ENCODE measurements at regions not wholly inside any gene's neighbourhood (a gene's known extent, or its start where the extent isn't known, plus 50 kb on each side); places are given as distances from the start of the nearest gene placed in this dataset.

- ChIA-PET CTCF (interaction anchor here (0.9 kb wide), 1 partner anchor 10 kb away, joined by 4 read pairs; no protein-coding TSS in a partner anchor), POLR2A (no interaction called here)
- DNase-seq (ENCODE audit: extremely low spot score): no peak
- no peak for TF ChIP-seq CTBP1 (IDR thresholded peaks at IDR 0.05; ENCODE audit: borderline replicate concordance)
- TF ChIP-seq FOXM1 (IDR thresholded peaks at IDR 0.05; ENCODE audit: borderline replicate concordance): no peak
- TF ChIP-seq ARNT (IDR thresholded peaks at IDR 0.05): no peak
- TF ChIP-seq, protein P1, sequence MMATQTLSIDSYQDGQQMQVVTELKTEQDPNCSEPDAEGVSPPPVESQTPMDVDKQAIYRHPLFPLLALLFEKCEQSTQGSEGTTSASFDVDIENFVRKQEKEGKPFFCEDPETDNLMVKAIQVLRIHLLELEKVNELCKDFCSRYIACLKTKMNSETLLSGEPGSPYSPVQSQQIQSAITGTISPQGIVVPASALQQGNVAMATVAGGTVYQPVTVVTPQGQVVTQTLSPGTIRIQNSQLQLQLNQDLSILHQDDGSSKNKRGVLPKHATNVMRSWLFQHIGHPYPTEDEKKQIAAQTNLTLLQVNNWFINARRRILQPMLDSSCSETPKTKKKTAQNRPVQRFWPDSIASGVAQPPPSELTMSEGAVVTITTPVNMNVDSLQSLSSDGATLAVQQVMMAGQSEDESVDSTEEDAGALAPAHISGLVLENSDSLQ (IDR thresholded peaks at IDR 0.05): peak; percentile 78
- TF ChIP-seq FOXK2 (IDR thresholded peaks at IDR 0.05): no peak
- no peak for TF ChIP-seq LEF1 (IDR thresholded peaks at IDR 0.05; ENCODE audit: borderline replicate concordance)
Measured at GRCh38 chr11:32508780-32509179, 73.4 kb upstream of the WT1 start.

DNA sequence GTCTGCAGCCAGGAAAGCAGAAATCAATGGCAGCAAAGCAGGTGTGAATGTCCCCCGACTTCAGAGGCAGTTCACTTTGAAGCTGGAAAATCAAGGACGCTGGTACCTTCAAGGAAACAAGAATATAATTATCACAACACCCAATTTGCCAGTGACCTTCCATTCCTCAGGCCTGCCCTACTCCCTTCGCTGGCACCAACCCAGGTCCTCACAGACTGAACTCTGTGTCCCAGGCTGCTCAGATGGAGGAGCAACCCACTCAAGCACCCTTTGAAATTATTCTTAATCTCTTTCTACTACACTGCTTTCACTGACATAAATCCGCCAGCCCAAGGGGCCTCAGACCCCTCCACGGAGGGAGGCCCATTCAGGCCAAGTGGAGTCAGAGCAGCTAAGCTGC, 64.7 kb upstream of the WT1 start:
- DNase-seq (ENCODE audit: extremely low spot score): no peak
- CTCF ChIA-PET: no interaction called here
- POLR2A ChIA-PET: no interaction called here
- TF ChIP-seq ARNT (IDR thresholded peaks at IDR 0.05) (no peak), ELF4 (IDR thresholded peaks at IDR 0.05) (no peak), CTBP1 (IDR thresholded peaks at IDR 0.05; ENCODE audit: borderline replicate concordance) (no peak), FOXA1 (IDR thresholded peaks at IDR 0.05) (no peak), SP1 (IDR thresholded peaks at IDR 0.05) (no peak), LEF1 (IDR thresholded peaks at IDR 0.05; ENCODE audit: borderline replicate concordance) (no peak), FOXM1 (IDR thresholded peaks at IDR 0.05; ENCODE audit: borderline replicate concordance) (no peak), HDGF (IDR thresholded peaks at IDR 0.05; ENCODE audit: borderline replicate concordance) (no peak), BHLHE40 (IDR thresholded peaks at IDR 0.05; ENCODE audit: borderline replicate concordance) (no peak), TARDBP (IDR thresholded peaks at IDR 0.05) (no peak), L3MBTL2 (conservative IDR thresholded peaks at IDR 0.05) (no peak), NFRKB (IDR thresholded peaks at IDR 0.05) (no peak), ZNF384 (IDR thresholded peaks at IDR 0.05) (no peak), SUZ12 (IDR thresholded peaks at IDR 0.05) (no peak), FOXK2 (IDR thresholded peaks at IDR 0.05) (no peak)
- TF ChIP-seq, protein P1 (IDR thresholded peaks at IDR 0.05): no peak

GRCh38 chr11:32497951-32498350, 62.6 kb upstream of the WT1 start:
- no peak for DNase-seq (ENCODE audit: extremely low spot score)
- TF ChIP-seq TARDBP (IDR thresholded peaks at IDR 0.05): no peak
- TF ChIP-seq CTBP1 (IDR thresholded peaks at IDR 0.05; ENCODE audit: borderline replicate concordance): no peak
- TF ChIP-seq SP1 (IDR thresholded peaks at IDR 0.05): no peak
- TF ChIP-seq SUZ12 (IDR thresholded peaks at IDR 0.05): no peak
- no peak for TF ChIP-seq FOXK2 (IDR thresholded peaks at IDR 0.05)
- no peak for TF ChIP-seq NFRKB (IDR thresholded peaks at IDR 0.05)
- no peak for TF ChIP-seq FOXA1 (IDR thresholded peaks at IDR 0.05)
- TF ChIP-seq L3MBTL2 (conservative IDR thresholded peaks at IDR 0.05): no peak
- no peak for TF ChIP-seq FOXM1 (IDR thresholded peaks at IDR 0.05; ENCODE audit: borderline replicate concordance)
- CTCF ChIA-PET: no interaction called here
- POLR2A ChIA-PET: no interaction called here

- DNase-seq (ENCODE audit: extremely low spot score): no peak
- TF ChIP-seq FOXK2 (IDR thresholded peaks at IDR 0.05) (no peak), SUZ12 (IDR thresholded peaks at IDR 0.05) (no peak), ELF4 (IDR thresholded peaks at IDR 0.05) (no peak), NFRKB (IDR thresholded peaks at IDR 0.05) (no peak), TARDBP (IDR thresholded peaks at IDR 0.05) (no peak), SP1 (IDR thresholded peaks at IDR 0.05) (no peak), LEF1 (IDR thresholded peaks at IDR 0.05; ENCODE audit: borderline replicate concordance) (no peak), CTBP1 (IDR thresholded peaks at IDR 0.05; ENCODE audit: borderline replicate concordance) (no peak), ZNF384 (IDR thresholded peaks at IDR 0.05) (no peak), ARNT (IDR thresholded peaks at IDR 0.05) (no peak), FOXA1 (IDR thresholded peaks at IDR 0.05) (no peak)
- TF ChIP-seq, protein P1 (IDR thresholded peaks at IDR 0.05): no peak
- POLR2A ChIA-PET: no interaction called here
- CTCF ChIA-PET: no interaction called here
Measured at GRCh38 chr11:32494629-32495028, 59.3 kb upstream of the WT1 start.

DNA sequence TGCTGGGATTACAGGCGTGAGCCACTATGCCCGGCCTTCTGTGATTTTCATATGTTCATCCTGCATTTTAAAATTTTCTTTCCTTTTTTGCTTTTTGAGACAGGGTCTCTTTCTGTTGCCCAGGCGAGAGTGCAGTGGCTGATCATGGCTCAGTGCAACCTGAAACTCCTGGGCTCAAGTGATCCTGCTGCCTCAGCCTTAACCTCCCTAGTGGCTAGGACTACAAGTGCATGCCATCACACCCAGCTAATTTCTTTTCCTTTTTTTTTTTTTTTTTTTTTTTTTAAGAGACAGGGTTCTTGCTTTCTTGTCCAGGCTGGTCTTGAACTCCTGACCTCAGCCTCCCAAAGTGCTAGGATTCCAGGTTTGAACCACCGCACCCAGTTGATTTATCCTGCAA, 54.1 kb upstream of the WT1 start:
- POLR2A ChIA-PET: no interaction called here
- CTCF ChIA-PET: no interaction called here
- no peak for DNase-seq (ENCODE audit: extremely low spot score)
- TF ChIP-seq ELF4 (IDR thresholded peaks at IDR 0.05): no peak
- TF ChIP-seq ZNF384 (IDR thresholded peaks at IDR 0.05): peak; percentile 80

- no peak for TF ChIP-seq ARNT (IDR thresholded peaks at IDR 0.05)
- no peak for TF ChIP-seq HDGF (IDR thresholded peaks at IDR 0.05; ENCODE audit: borderline replicate concordance)
- no peak for TF ChIP-seq CTBP1 (IDR thresholded peaks at IDR 0.05; ENCODE audit: borderline replicate concordance)
- no peak for TF ChIP-seq ELF4 (IDR thresholded peaks at IDR 0.05)
- TF ChIP-seq FOXM1 (IDR thresholded peaks at IDR 0.05; ENCODE audit: borderline replicate concordance): no peak
- TF ChIP-seq TARDBP (IDR thresholded peaks at IDR 0.05): no peak
- TF ChIP-seq L3MBTL2 (conservative IDR thresholded peaks at IDR 0.05): no peak
- no peak for TF ChIP-seq FOXK2 (IDR thresholded peaks at IDR 0.05)
- TF ChIP-seq SUZ12 (IDR thresholded peaks at IDR 0.05): no peak
- TF ChIP-seq NFRKB (IDR thresholded peaks at IDR 0.05): no peak
- no peak for TF ChIP-seq BHLHE40 (IDR thresholded peaks at IDR 0.05; ENCODE audit: borderline replicate concordance)
- TF ChIP-seq, protein P1 (IDR thresholded peaks at IDR 0.05): no peak
- no peak for TF ChIP-seq ZNF384 (IDR thresholded peaks at IDR 0.05)
- TF ChIP-seq LEF1 (IDR thresholded peaks at IDR 0.05; ENCODE audit: borderline replicate concordance): no peak
- TF ChIP-seq SP1 (IDR thresholded peaks at IDR 0.05): no peak
- TF ChIP-seq FOXA1 (IDR thresholded peaks at IDR 0.05): no peak
- ChIA-PET CTCF (interaction anchor here (0.6 kb wide), 2 partner anchors 109 to 418 kb away, joined by 4 to 7 read pairs; no protein-coding TSS in a partner anchor), POLR2A (no interaction called here)
- DNase-seq (ENCODE audit: extremely low spot score): peak; percentile 57
Measured at GRCh38 chr11:32487270-32487669, 51.9 kb upstream of the WT1 start.
